Glutamatergic neuron (in vitro differentiated cells): ENCODE measurements at regions not wholly inside any gene's neighbourhood (a gene's known extent, or its start where the extent isn't known, plus 50 kb on each side); places are given as distances from the start of the nearest gene placed in this dataset.

Experiments
- DNase-seq: peaks from one replicate; pipeline ENCODE4 v3.0.0; 2022
- H3K27ac Mint-ChIP-seq: one replicate; pipeline ENCODE4 v1.8.0; 2020; ENCODE audit warnings: mild to moderate bottlenecking, mixed read lengths, inconsistent platforms; ENCODE audit not compliant: unreplicated experiment
- H3K27me3 Mint-ChIP-seq: one replicate; pipeline ENCODE4 v1.8.0; 2020; ENCODE audit warnings: mild to moderate bottlenecking, moderate library complexity, mixed read lengths, inconsistent platforms; ENCODE audit not compliant: unreplicated experiment
- H3K36me3 Mint-ChIP-seq: one replicate; pipeline ENCODE4 v1.8.0; 2020; ENCODE audit warnings: mild to moderate bottlenecking, mixed read lengths, inconsistent platforms; ENCODE audit not compliant: unreplicated experiment
- H3K4me1 Mint-ChIP-seq: one replicate; pipeline ENCODE4 v1.8.0; 2020; ENCODE audit warnings: mild to moderate bottlenecking, low read depth, mixed read lengths, inconsistent platforms; ENCODE audit not compliant: unreplicated experiment
- H3K4me3 Mint-ChIP-seq: one replicate; pipeline ENCODE4 v1.8.0; 2020; ENCODE audit warnings: mild to moderate bottlenecking, mixed read lengths, inconsistent platforms; ENCODE audit not compliant: unreplicated experiment
- H3K9me3 Mint-ChIP-seq: one replicate; pipeline ENCODE4 v1.8.0; 2020; ENCODE audit warnings: mild to moderate bottlenecking, moderate library complexity, mixed read lengths, inconsistent platforms; ENCODE audit not compliant: unreplicated experiment
- TF ChIP-seq, protein P1 (sequence below): fragments of 200-600 bp; sonication (generic); IDR thresholded peaks from one replicate; pipeline ENCODE4 v1.5.0; 2021; ENCODE audit not compliant: partially characterized antibody, unreplicated experiment

- Mint-ChIP-seq H3K4me1 (no peaks in the 10 kb centered on the region), H3K9me3 (no peaks in the 10 kb centered on the region), H3K36me3 (no peaks in the 10 kb centered on the region), H3K27me3 (peaks cover 2% of the 10 kb centered on the region), H3K4me3 (no peak overlapping the region), H3K27ac (no peak overlapping the region)
- TF ChIP-seq, protein P1, sequence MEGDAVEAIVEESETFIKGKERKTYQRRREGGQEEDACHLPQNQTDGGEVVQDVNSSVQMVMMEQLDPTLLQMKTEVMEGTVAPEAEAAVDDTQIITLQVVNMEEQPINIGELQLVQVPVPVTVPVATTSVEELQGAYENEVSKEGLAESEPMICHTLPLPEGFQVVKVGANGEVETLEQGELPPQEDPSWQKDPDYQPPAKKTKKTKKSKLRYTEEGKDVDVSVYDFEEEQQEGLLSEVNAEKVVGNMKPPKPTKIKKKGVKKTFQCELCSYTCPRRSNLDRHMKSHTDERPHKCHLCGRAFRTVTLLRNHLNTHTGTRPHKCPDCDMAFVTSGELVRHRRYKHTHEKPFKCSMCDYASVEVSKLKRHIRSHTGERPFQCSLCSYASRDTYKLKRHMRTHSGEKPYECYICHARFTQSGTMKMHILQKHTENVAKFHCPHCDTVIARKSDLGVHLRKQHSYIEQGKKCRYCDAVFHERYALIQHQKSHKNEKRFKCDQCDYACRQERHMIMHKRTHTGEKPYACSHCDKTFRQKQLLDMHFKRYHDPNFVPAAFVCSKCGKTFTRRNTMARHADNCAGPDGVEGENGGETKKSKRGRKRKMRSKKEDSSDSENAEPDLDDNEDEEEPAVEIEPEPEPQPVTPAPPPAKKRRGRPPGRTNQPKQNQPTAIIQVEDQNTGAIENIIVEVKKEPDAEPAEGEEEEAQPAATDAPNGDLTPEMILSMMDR: no peak
- no peak for DNase-seq
Observed at GRCh38 chrX:94511564-94511963, 837.6 kb downstream of the FAM133A start.

- Mint-ChIP-seq H3K27ac (no peak overlapping the region), H3K9me3 (no peaks in the 10 kb centered on the region), H3K27me3 (peaks cover 2% of the 10 kb centered on the region), H3K4me1 (no peaks in the 10 kb centered on the region), H3K4me3 (no peak overlapping the region), H3K36me3 (no peaks in the 10 kb centered on the region)
- no peak for DNase-seq
- TF ChIP-seq, protein P1: no peak
Observed at GRCh38 chrX:94515009-94515408, 841.0 kb downstream of the FAM133A start.

DNA sequence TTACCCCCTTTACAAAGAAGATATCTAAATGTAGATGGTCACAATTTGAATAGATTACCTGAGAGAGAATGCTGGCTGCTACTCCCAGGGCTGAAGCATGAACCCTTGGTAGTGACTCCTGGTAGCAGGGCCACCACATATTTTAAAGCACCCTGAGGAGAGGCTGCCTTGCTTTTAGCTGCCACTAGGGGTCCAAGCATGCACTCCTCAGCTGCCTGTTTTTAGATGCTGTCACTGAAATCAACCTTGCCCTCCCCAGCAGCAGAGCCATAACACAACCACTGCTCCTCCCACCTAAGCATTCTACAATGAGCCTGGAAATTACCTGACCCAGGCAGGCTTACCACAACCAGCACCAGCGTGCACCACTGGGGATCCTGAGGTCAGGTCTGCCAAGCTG, 850.9 kb downstream of the FAM133A start:
- no peak overlapping the region for H3K27ac Mint-ChIP-seq
- no peaks in the 10 kb centered on the region for H3K27me3 Mint-ChIP-seq
- no peaks in the 10 kb centered on the region for H3K9me3 Mint-ChIP-seq

GRCh38 chrX:94545722-94546121, 871.7 kb downstream of the FAM133A start:
- TF ChIP-seq, protein P1: no peak
- Mint-ChIP-seq H3K27ac (no peak overlapping the region), H3K4me1 (no peaks in the 10 kb centered on the region), H3K36me3 (no peaks in the 10 kb centered on the region), H3K4me3 (no peak overlapping the region), H3K9me3 (no peaks in the 10 kb centered on the region), H3K27me3 (peaks cover 3% of the 10 kb centered on the region)
- no peak for DNase-seq

More for the DNA sequence above, 850.9 kb downstream of the FAM133A start:
- no peak for DNase-seq
- H3K36me3 Mint-ChIP-seq: no peaks in the 10 kb centered on the region
- TF ChIP-seq, protein P1: no peak
- H3K4me1 Mint-ChIP-seq: no peaks in the 10 kb centered on the region
- no peak overlapping the region for H3K4me3 Mint-ChIP-seq

GRCh38 chrX:94551831-94552230, 877.8 kb downstream of the FAM133A start:
- H3K27me3 Mint-ChIP-seq: peaks cover 1% of the 10 kb centered on the region
- H3K4me3 Mint-ChIP-seq: no peak overlapping the region

More at GRCh38 chrX:94551831-94552230, 877.8 kb downstream of the FAM133A start:
- H3K36me3 Mint-ChIP-seq: no peaks in the 10 kb centered on the region
- no peak overlapping the region for H3K27ac Mint-ChIP-seq
- TF ChIP-seq, protein P1: no peak
- H3K4me1 Mint-ChIP-seq: no peaks in the 10 kb centered on the region
- no peak for DNase-seq
- H3K9me3 Mint-ChIP-seq: no peaks in the 10 kb centered on the region
